HFFc6 (cell line): ENCODE measurements at regions not wholly inside any gene's neighbourhood (a gene's known extent, or its start where the extent isn't known, plus 50 kb on each side); places are given as distances from the start of the nearest gene placed in this dataset.

ENCODE experiments used
- DNase-seq: peaks from one replicate; pipeline ENCODE4 v3.0.0-alpha.2; 2018
- H3K27ac Mint-ChIP-seq: 2 replicates; pipeline ENCODE4 v1.8.0; 2020; ENCODE audit warnings: mild to moderate bottlenecking, mixed read lengths
- H3K27me3 Mint-ChIP-seq: 2 replicates; pipeline ENCODE4 v1.8.0; 2021; ENCODE audit warnings: mild to moderate bottlenecking, moderate library complexity, mixed read lengths; ENCODE audit not compliant: insufficient read depth
- H3K36me3 Mint-ChIP-seq: 2 replicates; pipeline ENCODE4 v1.8.0; 2021; ENCODE audit warnings: low read depth, mixed read lengths
- H3K4me1 Mint-ChIP-seq: 2 replicates; pipeline ENCODE4 v1.8.0; 2020; ENCODE audit warnings: low read depth, mixed read lengths
- H3K4me3 Mint-ChIP-seq: 2 replicates; pipeline ENCODE4 v1.8.0; 2020; ENCODE audit warnings: mild to moderate bottlenecking, moderate library complexity, mixed read lengths
- H3K9me3 Mint-ChIP-seq: 2 replicates; pipeline ENCODE4 v1.8.0; 2020; ENCODE audit warnings: mild to moderate bottlenecking, mixed read lengths
- CTCF ChIP-seq: fragments of 200-600 bp; sonication (generic); IDR thresholded peaks from 2 replicates; pipeline ENCODE4 v1.5.0; 2021; ENCODE audit warnings: antibody characterized with exemption, mild to moderate bottlenecking

DNA sequence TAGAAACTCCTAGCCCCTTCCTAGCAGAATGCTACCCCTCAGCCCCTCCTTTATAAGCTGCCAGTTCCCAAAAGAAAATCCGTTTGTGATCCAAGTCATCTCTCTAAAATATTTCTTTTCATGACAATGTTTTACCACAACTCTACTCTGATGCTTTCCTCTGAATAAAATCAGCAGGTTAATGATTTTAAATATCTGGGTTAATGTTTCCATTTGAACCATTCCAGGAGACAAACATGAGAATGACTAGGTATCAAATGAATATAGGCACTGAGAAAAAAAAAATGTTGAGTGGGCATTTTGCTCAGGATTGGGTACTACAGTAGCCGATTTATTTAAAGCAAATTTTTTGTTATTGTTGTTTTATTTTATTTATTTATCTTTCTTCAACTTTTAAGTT, 360.3 kb downstream of the WDR11 start:
- Mint-ChIP-seq H3K4me1 (no peaks in the 10 kb centered on the region), H3K27me3 (no peaks in the 10 kb centered on the region; the same call in 1 of the 2 replicates), H3K27ac (no peak overlapping the region), H3K9me3 (peaks cover 67% of the 10 kb centered on the region), H3K4me3 (no peak overlapping the region), H3K36me3 (peaks cover 4% of the 10 kb centered on the region; the same call in 1 of the 2 replicates)
- TF ChIP-seq CTCF = no peak
- DNase-seq = no peak

GRCh38 chr10:121213437-121213836, 362.3 kb downstream of the WDR11 start:
- Mint-ChIP-seq H3K27ac (no peak overlapping the region), H3K36me3 (peaks cover 4% of the 10 kb centered on the region; the same call in 1 of the 2 replicates), H3K9me3 (peaks cover 67% of the 10 kb centered on the region), H3K4me3 (no peak overlapping the region), H3K27me3 (no peaks in the 10 kb centered on the region; the same call in 1 of the 2 replicates), H3K4me1 (no peaks in the 10 kb centered on the region)
- DNase-seq = no peak
- no peak for TF ChIP-seq CTCF

DNA sequence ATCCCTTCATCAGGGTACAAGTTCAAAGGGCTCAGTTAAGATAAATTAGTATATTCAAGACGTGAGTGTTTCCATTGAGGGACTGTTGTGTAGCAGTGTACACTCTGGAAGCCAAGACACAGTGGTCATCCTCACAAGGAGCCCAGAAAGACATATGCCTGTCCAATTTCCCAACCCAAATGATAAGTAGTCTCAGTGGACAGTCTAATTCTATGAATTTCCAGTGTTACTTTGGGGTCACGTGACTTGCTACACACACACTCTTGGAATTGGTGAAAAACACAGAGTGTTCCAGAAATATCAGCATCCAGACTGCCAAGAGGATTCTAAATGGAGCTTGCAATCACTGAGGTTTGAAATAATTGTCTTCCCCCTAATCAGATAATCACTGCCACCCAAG, 365.1 kb downstream of the WDR11 start:
- no peak overlapping the region for H3K27ac Mint-ChIP-seq
- H3K4me3 Mint-ChIP-seq = no peak overlapping the region
- TF ChIP-seq CTCF = no peak
- no peaks in the 10 kb centered on the region; the same call in 1 of the 2 replicates for H3K27me3 Mint-ChIP-seq
- no peak for DNase-seq
- peaks cover 67% of the 10 kb centered on the region for H3K9me3 Mint-ChIP-seq
- H3K36me3 Mint-ChIP-seq = 0 out of 2 replicates have a peak, but pooled peaks cover 4% of the 10 kb centered on the region
- H3K4me1 Mint-ChIP-seq = no peaks in the 10 kb centered on the region

- Mint-ChIP-seq H3K4me3 (no peak overlapping the region), H3K4me1 (no peaks in the 10 kb centered on the region), H3K9me3 (peaks cover 67% of the 10 kb centered on the region), H3K36me3 (0 out of 2 replicates have a peak, but pooled peaks cover 4% of the 10 kb centered on the region), H3K27me3 (no peaks in the 10 kb centered on the region; the same call in 1 of the 2 replicates), H3K27ac (no peak overlapping the region)
- TF ChIP-seq CTCF = no peak
- DNase-seq = no peak
These were observed 365.6 kb downstream of the WDR11 start for GRCh38 chr10:121216721-121217181.

DNA sequence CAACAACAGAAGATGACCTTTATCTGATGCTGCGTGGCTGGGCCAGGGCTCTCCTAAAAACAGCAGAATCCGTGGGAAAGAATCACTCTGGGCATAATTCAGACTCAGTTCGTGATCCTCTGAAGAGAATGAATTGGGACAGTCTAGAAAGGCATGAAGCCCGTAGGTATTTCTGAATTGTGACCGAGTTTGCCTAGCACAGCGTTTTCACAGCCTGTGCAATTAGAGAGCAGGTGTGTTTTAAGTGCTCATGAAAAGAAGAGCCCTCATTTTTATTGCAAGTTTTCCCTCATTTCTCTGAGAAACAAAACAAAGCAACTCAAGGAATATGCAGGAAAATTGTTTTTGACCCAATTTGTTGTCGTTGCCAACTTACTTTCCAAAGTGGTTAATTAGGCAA, 366.2 kb downstream of the WDR11 start:
- no peaks in the 10 kb centered on the region; the same call in 1 of the 2 replicates for H3K27me3 Mint-ChIP-seq
- 0 out of 2 replicates have a peak, but pooled peaks cover 4% of the 10 kb centered on the region for H3K36me3 Mint-ChIP-seq
- TF ChIP-seq CTCF = no peak
- no peak for DNase-seq
- H3K27ac Mint-ChIP-seq = no peak overlapping the region
- H3K9me3 Mint-ChIP-seq = peaks cover 65% of the 10 kb centered on the region
- no peaks in the 10 kb centered on the region for H3K4me1 Mint-ChIP-seq
- no peak overlapping the region for H3K4me3 Mint-ChIP-seq

GRCh38 chr10:121221072-121221471, 369.9 kb downstream of the WDR11 start:
- H3K9me3 Mint-ChIP-seq = peaks cover 53% of the 10 kb centered on the region
- no peak for TF ChIP-seq CTCF
- no peaks in the 10 kb centered on the region for H3K36me3 Mint-ChIP-seq

More at GRCh38 chr10:121221072-121221471, 369.9 kb downstream of the WDR11 start:
- H3K4me3 Mint-ChIP-seq = no peak overlapping the region
- H3K27ac Mint-ChIP-seq = no peak overlapping the region
- no peak for DNase-seq
- no peaks in the 10 kb centered on the region for H3K4me1 Mint-ChIP-seq
- H3K27me3 Mint-ChIP-seq = no peaks in the 10 kb centered on the region
